OCI-LY7 (cell line): ENCODE measurements at regions not wholly inside any gene's neighbourhood (a gene's known extent, or its start where the extent isn't known, plus 50 kb on each side); places are given as distances from the start of the nearest gene placed in this dataset.

Experiments used
- EZH2phosphoT487 ChIP-seq: fragments of 200-600 bp; sonication (generic); IDR thresholded peaks from 2 replicates; pipeline ENCODE4 v1.6.1; 2018; ENCODE audit warnings: low read depth, borderline replicate concordance, mild to moderate bottlenecking, mixed run types, antibody characterized with exemption, low read length, moderate library complexity, mixed read lengths
- TF ChIP-seq, protein P1 (sequence below): fragments of 200-600 bp; sonication (generic); conservative IDR thresholded peaks from 2 replicates; pipeline ENCODE4 v1.5.1; 2014; ENCODE audit warnings: mild to moderate bottlenecking, antibody characterized with exemption, low read length, moderate library complexity, mixed read lengths

DNA sequence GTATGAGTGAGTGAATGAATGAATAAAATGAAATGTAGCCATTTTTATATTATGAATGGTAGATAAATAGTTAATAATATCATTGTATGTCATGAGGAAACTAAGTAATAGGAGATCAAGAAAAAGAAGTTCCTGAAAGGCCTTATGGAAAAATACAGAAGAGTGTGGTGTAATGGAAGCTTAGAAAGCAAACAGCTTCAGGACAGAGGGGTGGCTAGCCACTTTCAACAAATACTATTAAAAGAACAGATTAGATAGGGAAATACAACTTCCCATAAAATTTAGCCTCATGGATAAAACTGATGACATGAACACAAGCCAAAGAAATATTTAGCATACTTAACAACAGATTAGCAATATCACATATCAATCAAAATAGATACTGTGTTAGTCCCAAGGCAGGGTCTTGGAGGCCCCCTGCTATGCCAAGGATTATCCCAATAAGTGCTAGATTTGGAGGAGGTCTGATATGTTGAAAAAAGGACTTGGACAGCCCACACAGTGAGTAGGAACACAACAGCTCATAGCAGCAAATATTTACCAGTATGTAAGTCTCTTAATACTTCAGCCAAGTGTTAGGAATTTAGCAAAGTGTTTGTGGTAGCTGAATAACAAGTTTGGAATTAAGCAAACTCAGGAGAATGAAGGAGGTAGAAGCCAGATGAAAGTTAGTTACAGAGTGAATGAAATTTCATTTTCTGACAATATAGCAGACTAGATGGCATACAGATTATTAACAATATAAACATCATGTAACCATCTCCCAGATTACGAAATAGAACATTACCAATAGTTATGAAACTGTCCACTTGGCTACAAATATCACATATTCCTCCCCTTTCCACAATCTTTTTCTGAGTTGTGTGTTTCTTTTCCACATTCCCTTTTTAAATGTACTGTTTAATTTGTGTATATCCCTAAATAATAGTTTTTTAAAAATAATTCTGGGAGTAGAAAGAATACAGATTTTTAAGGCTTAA lies 1632.0 kb downstream of the PCDH9 start:
- TF ChIP-seq, protein P1, sequence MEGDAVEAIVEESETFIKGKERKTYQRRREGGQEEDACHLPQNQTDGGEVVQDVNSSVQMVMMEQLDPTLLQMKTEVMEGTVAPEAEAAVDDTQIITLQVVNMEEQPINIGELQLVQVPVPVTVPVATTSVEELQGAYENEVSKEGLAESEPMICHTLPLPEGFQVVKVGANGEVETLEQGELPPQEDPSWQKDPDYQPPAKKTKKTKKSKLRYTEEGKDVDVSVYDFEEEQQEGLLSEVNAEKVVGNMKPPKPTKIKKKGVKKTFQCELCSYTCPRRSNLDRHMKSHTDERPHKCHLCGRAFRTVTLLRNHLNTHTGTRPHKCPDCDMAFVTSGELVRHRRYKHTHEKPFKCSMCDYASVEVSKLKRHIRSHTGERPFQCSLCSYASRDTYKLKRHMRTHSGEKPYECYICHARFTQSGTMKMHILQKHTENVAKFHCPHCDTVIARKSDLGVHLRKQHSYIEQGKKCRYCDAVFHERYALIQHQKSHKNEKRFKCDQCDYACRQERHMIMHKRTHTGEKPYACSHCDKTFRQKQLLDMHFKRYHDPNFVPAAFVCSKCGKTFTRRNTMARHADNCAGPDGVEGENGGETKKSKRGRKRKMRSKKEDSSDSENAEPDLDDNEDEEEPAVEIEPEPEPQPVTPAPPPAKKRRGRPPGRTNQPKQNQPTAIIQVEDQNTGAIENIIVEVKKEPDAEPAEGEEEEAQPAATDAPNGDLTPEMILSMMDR: no peak
- TF ChIP-seq EZH2phosphoT487: no peak
